GOT3 (cell line): ENCODE measurements at regions not wholly inside any gene's neighbourhood (a gene's known extent, or its start where the extent isn't known, plus 50 kb on each side); places are given as distances from the start of the nearest gene placed in this dataset.

Experiments used
- DNase-seq: peaks from one replicate; lab custom pipeline; 2025; ENCODE audit warnings: mixed read lengths; lab: John Stamatoyannopoulos, UW

- DNase-seq = no peak
These were observed 475.9 kb downstream of the SQOR start for GRCh38 chr15:46110755-46111154.

- no peak for DNase-seq
These were observed 476.9 kb downstream of the SQOR start for GRCh38 chr15:46111730-46112129.

- no peak for DNase-seq
These were observed 482.2 kb downstream of the SQOR start for GRCh38 chr15:46117071-46117470.

- no peak for DNase-seq
These were observed 485.9 kb downstream of the SQOR start for GRCh38 chr15:46120713-46121112.

- DNase-seq = no peak
These were observed 486.6 kb downstream of the SQOR start for GRCh38 chr15:46121441-46121840.

GRCh38 chr15:46126581-46126980 is 491.8 kb downstream of the SQOR start:
- no peak for DNase-seq

GRCh38 chr15:46127361-46127874 is 492.6 kb downstream of the SQOR start:
- no peak for DNase-seq

- no peak for DNase-seq
These were observed 494.3 kb downstream of the SQOR start for GRCh38 chr15:46129145-46129544.

GRCh38 chr15:46131876-46132275 is 497.0 kb downstream of the SQOR start:
- DNase-seq = no peak

GRCh38 chr15:46137443-46137842 is 502.6 kb downstream of the SQOR start:
- DNase-seq = no peak

GRCh38 chr15:46146002-46146401 is 511.2 kb downstream of the SQOR start:
- no peak for DNase-seq

GRCh38 chr15:46146915-46147314 is 512.1 kb downstream of the SQOR start:
- no peak for DNase-seq

- DNase-seq = no peak
These were observed 517.0 kb downstream of the SQOR start for GRCh38 chr15:46151786-46152185.

- DNase-seq = no peak
These were observed 531.9 kb downstream of the SQOR start for GRCh38 chr15:46166750-46167149.

GRCh38 chr15:46170326-46170725 is 535.5 kb downstream of the SQOR start:
- DNase-seq = no peak

- no peak for DNase-seq
These were observed 539.3 kb downstream of the SQOR start for GRCh38 chr15:46174122-46174521.

GRCh38 chr15:46177219-46177618 is 542.4 kb downstream of the SQOR start:
- no peak for DNase-seq

- no peak for DNase-seq
These were observed 543.3 kb downstream of the SQOR start for GRCh38 chr15:46178138-46178537.

GRCh38 chr15:46207341-46207740 is 572.5 kb downstream of the SQOR start:
- DNase-seq = no peak

- no peak for DNase-seq
These were observed 578.7 kb downstream of the SQOR start for GRCh38 chr15:46213551-46213950.

GRCh38 chr15:46222826-46223225 is 588.0 kb downstream of the SQOR start:
- no peak for DNase-seq

- no peak for DNase-seq
These were observed 594.4 kb downstream of the SQOR start for GRCh38 chr15:46229263-46229662.

- no peak for DNase-seq
These were observed 597.0 kb downstream of the SQOR start for GRCh38 chr15:46231786-46232185.

GRCh38 chr15:46232471-46232870 is 597.6 kb downstream of the SQOR start:
- DNase-seq = no peak

- no peak for DNase-seq
These were observed 608.1 kb downstream of the SQOR start for GRCh38 chr15:46242935-46243334.
